Tibial nerve (tissue), 4 donors: ENCODE measurements at regions not wholly inside any gene's neighbourhood (a gene's known extent, or its start where the extent isn't known, plus 50 kb on each side); places are given as distances from the start of the nearest gene placed in this dataset.
"Not testable (repeated sequence)": the region's sequence is repeated elsewhere in the genome, so short reads cannot be mapped to it uniquely, and the experiment has no call there.

Source experiments
- DNase-seq, 2 donors: peaks; one replicate each; pipeline ENCODE4 v3.0.0-alpha.2; 2019; ENCODE audit warnings: low spot score in 2 of 2
- H3K27ac ChIP-seq, 4 donors: fragments of 200-600 bp; sonication (generic) in 3 of 4; one replicate each; pipeline ENCODE4 v1.5.1; 2017 to 2019; ENCODE audit warnings: mild to moderate bottlenecking in 1 of 4
- H3K27me3 ChIP-seq, 2 donors: fragments of 200-600 bp; sonication (generic) in 1 of 2; one replicate each; pipeline versions ENCODE4 v1.5.1 to v1.6.0; 2017 to 2019
- H3K36me3 ChIP-seq, 3 donors: fragments of 200-600 bp; sonication (generic); one replicate each; pipeline ENCODE4 v1.5.1; 2018 to 2019
- H3K4me1 ChIP-seq, 4 donors: fragments of 200-600 bp; sonication (generic) in 3 of 4; one replicate each; pipeline ENCODE4 v1.5.1; 2017 to 2019
- H3K4me3 ChIP-seq, 4 donors: fragments of 200-600 bp; sonication (generic) in 3 of 4; one replicate each; pipeline ENCODE4 v1.5.1; 2017 to 2019; ENCODE audit warnings: mild to moderate bottlenecking in 1 of 4, moderate library complexity in 1 of 4
- H3K9me3 ChIP-seq, 4 donors: fragments of 200-600 bp; sonication (generic) in 3 of 4; one replicate each; pipeline ENCODE4 v1.5.1; 2017 to 2019
- CTCF ChIP-seq, 5 experiments: fragments of 200-600 bp in 3 of 5; fragments of 450-650 bp in 2 of 5; sonication (generic) in 3 of 5; IDR thresholded peaks; one replicate each; pipeline ENCODE4 v1.5.1; 2016 to 2019; ENCODE audit warnings: antibody characterized with exemption in 5 of 5, mild to moderate bottlenecking in 3 of 5, moderate library complexity in 2 of 5
- EP300 ChIP-seq, 2 donors: sonication (generic); formaldehyde crosslinking; IDR thresholded peaks; one replicate each; pipeline ENCODE4 v1.6.1; 2017; ENCODE audit warnings: antibody characterized with exemption in 2 of 2, mild to moderate bottlenecking in 1 of 2
- POLR2A ChIP-seq, 2 donors: fragments of 450-650 bp; IDR thresholded peaks; one replicate each; pipeline ENCODE4 v1.6.1; 2017; ENCODE audit warnings: antibody characterized with exemption in 2 of 2, mild to moderate bottlenecking in 2 of 2, moderate library complexity in 2 of 2
- WGBS, 2 donors: methylation state at CpG; one replicate each; pipeline ENCODE4 v1.1.5; 2018; 5-methylcytosine and 5-hydroxymethylcytosine counted together

DNA sequence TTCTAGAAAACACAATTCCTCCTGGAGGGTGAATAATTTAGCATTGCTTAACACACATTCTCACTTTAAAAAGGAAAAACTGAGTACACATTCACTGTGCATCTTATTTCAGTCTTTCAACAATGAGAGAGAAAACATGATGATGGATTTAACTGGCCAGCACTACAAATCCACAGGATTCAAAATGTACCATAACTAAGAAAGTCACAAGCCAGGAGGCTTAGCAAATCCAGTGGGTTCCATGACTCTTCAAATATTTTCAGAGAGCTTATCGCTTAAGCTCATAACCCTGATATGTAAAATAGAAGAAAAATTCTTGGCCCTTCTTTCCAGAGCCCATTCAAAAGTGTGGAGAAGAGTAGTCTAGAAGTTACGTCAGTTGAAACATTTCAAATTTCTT is 820.3 kb downstream of the LTN1 start:
- Histone ChIP-seq H3K27ac (no peak overlapping the region), H3K4me1 (no peaks in the 10 kb centered on the region), H3K36me3 (no peaks in the 10 kb centered on the region), H3K4me3 (no peak overlapping the region), H3K27me3 (no peaks in the 10 kb centered on the region), H3K9me3 (peaks cover 0 to 6% (median 0%) of the 10 kb centered on the region in 4 donors)
- no peak for DNase-seq
- TF ChIP-seq POLR2A (IDR thresholded peaks at IDR 0.05) (no peak), EP300 (IDR thresholded peaks at IDR 0.05) (no peak), CTCF (IDR thresholded peaks at IDR 0.05) (no peak)
- 98% methylated on average over 2 of the region's 2 CpGs for WGBS, 2 donors

DNA sequence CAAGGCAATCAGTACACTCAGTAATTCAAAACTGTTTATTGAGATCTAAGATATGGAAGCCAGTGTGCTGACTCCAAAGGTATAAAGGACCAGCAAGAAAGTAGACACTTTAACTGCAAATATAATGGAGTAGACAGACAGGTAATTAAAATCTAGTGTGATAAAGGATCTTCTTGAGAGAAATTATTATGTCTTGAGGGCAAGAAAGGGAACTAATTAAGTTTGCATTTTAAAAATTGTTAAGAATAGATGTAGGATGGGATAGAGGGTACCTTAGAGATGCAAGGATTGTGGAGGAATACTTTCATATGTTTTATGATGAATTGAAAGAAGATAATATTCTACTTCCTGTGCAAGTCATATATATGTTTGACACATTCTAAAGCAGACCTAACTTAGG is 825.3 kb downstream of the LTN1 start:
- H3K4me1 ChIP-seq = no peaks in the 10 kb centered on the region
- no peak overlapping the region for H3K27ac ChIP-seq
- H3K4me3 ChIP-seq = no peak overlapping the region
- no peaks in the 10 kb centered on the region for H3K27me3 ChIP-seq
- TF ChIP-seq EP300 (IDR thresholded peaks at IDR 0.05) (no peak), CTCF (IDR thresholded peaks at IDR 0.05) (no peak), POLR2A (IDR thresholded peaks at IDR 0.05) (no peak)
- H3K36me3 ChIP-seq = no peaks in the 10 kb centered on the region
- no peaks in the 10 kb centered on the region for H3K9me3 ChIP-seq
- DNase-seq = no peak

DNA sequence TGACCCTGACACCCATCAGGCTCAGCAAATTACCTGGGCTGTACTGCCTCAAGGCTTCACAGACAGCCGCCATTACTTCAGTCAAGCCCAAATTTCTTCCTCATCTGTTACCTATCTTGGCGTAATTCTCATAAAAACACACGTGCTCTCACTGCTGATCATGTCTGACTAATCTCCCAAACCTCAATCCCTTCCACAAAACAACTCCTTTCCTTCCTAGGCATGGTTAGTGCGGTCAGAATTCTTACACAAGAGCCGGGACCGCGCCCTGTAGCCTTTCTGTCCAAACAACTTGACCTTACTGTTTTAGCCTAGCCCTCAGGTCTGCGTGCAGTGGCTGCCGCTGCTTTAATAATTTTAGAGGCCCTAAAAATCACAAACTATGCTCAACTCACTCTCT is 828.2 kb downstream of the LTN1 start:
- not testable (repeated sequence) for H3K36me3 ChIP-seq, DNase-seq, H3K27me3 ChIP-seq, H3K27ac ChIP-seq, H3K4me3 ChIP-seq, H3K9me3 ChIP-seq, H3K4me1 ChIP-seq
- 69 to 81% methylated on average over 9 of the region's 9 CpGs for WGBS, 2 donors

GRCh38 chr21:28162052-28162451 is 830.6 kb downstream of the LTN1 start:
- 92 to 96% methylated on average over 15 of the region's 15 CpGs for WGBS, 2 donors
- not testable (repeated sequence) for H3K9me3 ChIP-seq, H3K4me3 ChIP-seq, DNase-seq, H3K27me3 ChIP-seq, H3K4me1 ChIP-seq, H3K27ac ChIP-seq, H3K36me3 ChIP-seq

- 79 to 81% methylated on average over 3 of the region's 3 CpGs for WGBS, 2 donors
- Histone ChIP-seq H3K4me1 (peaks cover 0 to 5% (median 0%) of the 10 kb centered on the region in 4 donors), H3K27me3 (no peaks in the 10 kb centered on the region), H3K4me3 (no peak overlapping the region), H3K27ac (no peak overlapping the region), H3K36me3 (no peaks in the 10 kb centered on the region), H3K9me3 (no peaks in the 10 kb centered on the region)
- TF ChIP-seq EP300 (IDR thresholded peaks at IDR 0.05) (peak in 1 of 2 donors; percentile 11), POLR2A (IDR thresholded peaks at IDR 0.05) (no peak)
- DNase-seq = no peak
Measured at GRCh38 chr21:28160378-28160777, 832.3 kb downstream of the LTN1 start.

DNA sequence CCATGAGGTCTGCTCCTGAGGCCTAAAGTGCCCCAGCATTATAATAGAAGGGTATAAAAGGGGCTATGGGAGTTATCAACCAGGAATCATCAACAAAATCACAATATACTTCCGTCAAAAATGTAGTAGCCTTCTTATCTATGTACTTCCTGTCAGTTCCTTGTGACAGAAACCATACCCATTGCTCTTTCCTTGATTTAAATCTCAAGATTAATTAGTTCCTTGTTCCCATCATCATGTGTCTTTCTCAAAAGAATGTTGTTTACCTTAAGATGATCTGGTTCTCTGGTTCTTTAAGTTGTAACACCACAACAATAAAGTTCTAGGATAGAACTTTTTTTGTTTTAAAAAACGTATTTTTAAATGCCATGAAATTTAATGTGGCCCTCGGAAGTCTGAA is 833.3 kb downstream of the LTN1 start:
- H3K36me3 ChIP-seq = no peaks in the 10 kb centered on the region
- H3K4me1 ChIP-seq = peaks cover 0 to 8% (median 0%) of the 10 kb centered on the region in 4 donors
- H3K27me3 ChIP-seq = no peaks in the 10 kb centered on the region
- no peak for DNase-seq
- WGBS, 2 donors = 43 to 44% methylated on average over 3 of the region's 3 CpGs
- H3K4me3 ChIP-seq = no peak overlapping the region
- TF ChIP-seq EP300 (IDR thresholded peaks at IDR 0.05) = no peak
- no peak for TF ChIP-seq CTCF (IDR thresholded peaks at IDR 0.05)
- TF ChIP-seq POLR2A (IDR thresholded peaks at IDR 0.05) = no peak
- no peak overlapping the region for H3K27ac ChIP-seq
- no peaks in the 10 kb centered on the region for H3K9me3 ChIP-seq

DNA sequence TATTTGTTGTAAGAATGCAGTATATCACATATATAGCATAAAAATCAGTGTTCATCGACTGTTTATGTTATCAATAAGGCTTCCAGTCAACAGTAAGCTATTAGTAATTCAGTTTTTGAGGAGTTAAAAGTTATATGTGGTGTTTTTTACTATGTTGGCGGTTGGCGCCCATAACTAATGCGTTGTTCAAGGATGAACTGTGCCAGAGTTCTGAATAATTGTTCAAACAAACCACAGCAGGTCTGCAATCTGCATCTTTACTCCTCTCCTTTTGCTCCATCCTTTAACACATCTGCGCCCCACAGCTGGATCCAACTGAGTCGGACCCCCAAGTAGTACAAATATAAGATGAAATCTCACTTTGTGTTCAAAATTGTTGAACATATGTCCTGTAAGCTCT is 836.1 kb downstream of the LTN1 start:
- Histone ChIP-seq H3K27me3 (no peaks in the 10 kb centered on the region), H3K4me1 (peaks cover 0 to 8% (median 0%) of the 10 kb centered on the region in 4 donors), H3K27ac (no peak overlapping the region), H3K9me3 (no peaks in the 10 kb centered on the region), H3K4me3 (no peak overlapping the region), H3K36me3 (no peaks in the 10 kb centered on the region)
- DNase-seq = no peak
- WGBS, 2 donors = 83 to 85% methylated on average over 6 of the region's 6 CpGs
- TF ChIP-seq POLR2A (IDR thresholded peaks at IDR 0.05) (no peak), EP300 (IDR thresholded peaks at IDR 0.05) (no peak), CTCF (IDR thresholded peaks at IDR 0.05) (no peak)
